ENCODE measurements at regions not wholly inside any gene's neighbourhood (a gene's known extent, or its start where the extent isn't known, plus 50 kb on each side); places are given as distances from the start of the nearest gene placed in this dataset.
"Not testable (repeated sequence)": the region's sequence is repeated elsewhere in the genome, so short reads cannot be mapped to it uniquely, and the experiment has no call there.

DNA sequence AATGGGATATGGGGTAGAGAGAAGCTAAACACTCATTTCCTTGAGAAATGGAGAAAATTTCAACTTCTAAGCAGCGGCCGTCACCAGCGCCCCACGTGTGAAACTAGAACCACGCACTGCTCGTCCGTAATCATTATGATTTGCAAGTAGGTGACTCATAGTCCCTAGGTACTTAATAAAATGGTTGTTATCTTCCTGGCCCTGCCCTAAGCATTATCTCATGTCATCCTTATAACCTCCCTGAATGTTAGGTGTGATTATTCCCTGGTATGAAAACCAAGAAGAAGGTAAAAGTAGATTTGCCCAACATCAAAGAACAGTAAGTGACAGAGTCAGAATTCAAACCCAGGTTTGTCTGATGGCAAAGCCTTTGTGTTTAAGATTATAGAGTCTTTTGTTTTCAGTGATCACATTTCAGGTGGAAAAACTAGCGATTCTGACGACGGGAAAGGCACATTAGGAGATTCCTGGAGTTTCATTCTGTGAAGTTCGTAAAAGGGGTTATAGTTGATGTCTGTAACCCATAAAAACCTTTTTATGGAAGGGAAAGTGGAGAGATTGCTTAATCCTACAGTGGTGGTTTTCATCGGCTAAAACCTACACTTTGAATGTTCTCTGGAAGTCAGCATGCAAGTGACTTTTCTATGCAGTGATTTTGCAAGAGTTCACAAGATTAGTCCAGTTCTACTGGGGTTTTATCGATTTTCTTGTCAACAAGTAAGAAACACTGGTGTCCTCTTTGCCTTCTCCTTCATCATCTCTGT lies 202.9 kb upstream of the WWC1 start:
- no peak for TF ChIP-seq ZNF274 (IDR thresholded peaks at IDR 0.05; ENCODE audit: low read depth, low read length)
- H3K4me3 ChIP-seq (ENCODE audit: low read length): no peak overlapping the region

- H3K4me3 ChIP-seq (ENCODE audit: low read length): no peak overlapping the region
- no peak for TF ChIP-seq ZNF274 (IDR thresholded peaks at IDR 0.05; ENCODE audit: low read depth, low read length)
Observed at GRCh38 chr5:168089201-168089887, 202.1 kb upstream of the WWC1 start.

- TF ChIP-seq ZNF274 (IDR thresholded peaks at IDR 0.05; ENCODE audit: low read depth, low read length): no peak
- no peak overlapping the region for H3K4me3 ChIP-seq (ENCODE audit: low read length)
Observed at GRCh38 chr5:168092209-168093185, 198.9 kb upstream of the WWC1 start.

- H3K4me3 ChIP-seq (ENCODE audit: low read length): no peak overlapping the region
- no peak for TF ChIP-seq ZNF274 (IDR thresholded peaks at IDR 0.05; ENCODE audit: low read depth, low read length)
Observed at GRCh38 chr5:168093200-168093910, 198.1 kb upstream of the WWC1 start.

GRCh38 chr5:168096525-168096924 lies 194.9 kb upstream of the WWC1 start:
- H3K4me3 ChIP-seq (ENCODE audit: low read length): no peak overlapping the region
- no peak for TF ChIP-seq ZNF274 (IDR thresholded peaks at IDR 0.05; ENCODE audit: low read depth, low read length)

DNA sequence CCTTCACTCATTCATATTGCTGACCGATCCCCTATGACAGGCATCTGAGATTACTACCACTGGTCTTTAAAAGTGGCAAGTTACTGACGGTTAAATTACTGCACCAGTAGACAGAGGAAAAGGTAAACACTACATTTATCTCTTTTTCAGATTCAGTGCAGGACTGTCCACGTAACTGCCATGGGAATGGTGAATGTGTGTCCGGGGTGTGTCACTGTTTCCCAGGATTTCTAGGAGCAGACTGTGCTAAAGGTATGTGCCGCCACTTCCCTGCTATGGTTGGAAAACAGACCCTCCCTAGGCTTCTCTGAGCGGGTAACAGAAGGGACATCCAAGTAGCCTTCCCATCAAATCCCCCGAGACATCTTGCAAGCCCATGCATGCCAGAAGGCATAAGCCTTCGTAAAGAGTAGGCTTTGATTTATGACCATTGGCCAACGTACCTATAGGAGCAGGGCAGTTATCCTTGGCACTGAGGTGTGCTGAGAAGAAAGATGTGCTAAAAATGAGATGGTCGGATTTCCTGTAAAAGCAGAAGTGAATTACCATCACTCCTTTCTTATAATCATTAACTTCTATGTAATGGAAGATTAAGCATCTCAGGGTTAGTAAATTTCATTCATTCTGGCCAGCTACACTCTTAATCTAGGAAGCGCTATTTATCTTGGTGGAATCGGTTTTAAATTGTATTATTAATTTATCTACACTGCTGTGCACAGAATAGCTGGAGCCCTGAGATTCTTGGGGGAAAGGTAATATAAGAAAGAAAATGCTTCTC lies 193.4 kb upstream of the WWC1 start:
- no peak for TF ChIP-seq ZNF274 (IDR thresholded peaks at IDR 0.05; ENCODE audit: low read depth, low read length)
- H3K4me3 ChIP-seq (ENCODE audit: low read length): no peak overlapping the region

DNA sequence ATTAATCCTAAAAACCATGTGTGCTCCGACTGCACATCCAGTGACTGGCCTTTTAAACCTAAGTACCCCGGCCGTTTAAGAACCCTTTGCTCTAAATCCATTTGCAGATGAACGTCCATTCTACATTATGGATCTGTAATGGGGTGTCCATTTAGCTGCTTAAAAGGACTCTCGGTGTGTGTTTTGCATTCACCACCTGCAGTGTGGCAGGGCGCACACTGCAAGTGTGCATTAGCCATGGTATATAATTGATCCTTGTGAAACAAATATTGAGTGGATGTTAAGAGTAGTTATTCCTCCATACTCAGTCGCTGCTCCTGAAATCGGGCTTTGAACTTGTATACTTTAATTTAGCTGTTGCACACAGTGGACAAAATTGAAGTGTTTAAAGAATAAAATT lies 190.1 kb upstream of the WWC1 start:
- H3K4me3 ChIP-seq (ENCODE audit: low read length): no peak overlapping the region
- TF ChIP-seq ZNF274 (IDR thresholded peaks at IDR 0.05; ENCODE audit: low read depth, low read length): no peak

GRCh38 chr5:168103018-168103417 lies 188.4 kb upstream of the WWC1 start:
- H3K4me3 ChIP-seq (ENCODE audit: low read length): not testable (repeated sequence)

DNA sequence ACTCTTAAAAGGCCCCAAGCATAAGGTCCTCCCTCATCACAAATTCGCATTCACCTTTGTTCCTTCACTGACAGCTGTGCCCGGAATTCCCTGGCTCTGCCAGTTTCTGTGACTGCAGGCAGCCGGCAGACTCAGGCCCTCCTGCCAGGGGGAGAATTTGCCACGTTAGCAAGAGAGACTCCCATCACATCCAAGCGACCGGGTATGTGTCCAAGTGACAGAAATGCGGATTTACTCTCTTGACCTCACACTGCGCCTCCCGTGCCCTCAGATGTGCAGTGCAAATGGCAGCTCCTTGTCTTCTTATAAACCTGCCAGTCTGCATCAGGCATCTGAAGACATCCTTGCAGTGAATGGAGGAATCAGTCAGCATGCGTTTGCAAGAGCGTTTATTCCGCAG lies 187.1 kb upstream of the WWC1 start:
- TF ChIP-seq ZNF274 (IDR thresholded peaks at IDR 0.05; ENCODE audit: low read depth, low read length): no peak
- no peak overlapping the region for H3K4me3 ChIP-seq (ENCODE audit: low read length)

- no peak overlapping the region for H3K4me3 ChIP-seq (ENCODE audit: low read length)
- TF ChIP-seq ZNF274 (IDR thresholded peaks at IDR 0.05; ENCODE audit: low read depth, low read length): no peak
Observed at GRCh38 chr5:168104811-168105481, 186.5 kb upstream of the WWC1 start.

- no peak overlapping the region for H3K4me3 ChIP-seq (ENCODE audit: low read length)
- TF ChIP-seq ZNF274 (IDR thresholded peaks at IDR 0.05; ENCODE audit: low read depth, low read length): no peak
Observed at GRCh38 chr5:168106008-168106761, 185.3 kb upstream of the WWC1 start.

DNA sequence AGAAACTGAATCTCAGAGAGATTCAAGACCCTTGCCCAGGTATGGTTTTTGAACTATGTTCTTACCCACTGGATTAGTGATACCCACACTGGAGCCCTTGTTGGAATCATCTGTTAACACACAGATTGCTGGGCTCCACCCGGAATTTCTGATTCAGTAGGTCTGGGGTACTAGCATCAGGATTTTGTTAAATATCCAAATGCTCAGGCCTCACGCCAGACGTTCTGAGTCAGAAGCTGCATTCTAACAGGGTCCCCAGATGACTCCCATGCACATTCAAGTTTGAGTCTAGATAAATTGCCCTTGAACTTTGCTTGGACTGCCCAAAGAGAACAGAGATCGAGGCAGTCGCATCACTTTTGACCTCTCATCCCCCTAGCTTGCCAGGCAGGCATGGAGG lies 182.0 kb upstream of the WWC1 start:
- no peak overlapping the region for H3K4me3 ChIP-seq (ENCODE audit: low read length)
- TF ChIP-seq ZNF274 (IDR thresholded peaks at IDR 0.05; ENCODE audit: low read depth, low read length): no peak
